GM23338 (cell line): ENCODE measurements at regions not wholly inside any gene's neighbourhood (a gene's known extent, or its start where the extent isn't known, plus 50 kb on each side); places are given as distances from the start of the nearest gene placed in this dataset.

Source experiments
- ATAC-seq: fragments of 200-7000 bp; cut with Tn5 transposase; 3 replicates; pipeline ENCODE4 v1.9.1; 2020
- DNase-seq: peaks from one replicate; pipeline ENCODE4 v3.0.0-alpha.2; 2015; ENCODE audit warnings: low spot score
- H2AFZ ChIP-seq: fragments of 200-600 bp; sonication (generic); 2 replicates; pipeline ENCODE4 v1.8.0; 2016; ENCODE audit warnings: antibody characterized with exemption, mild to moderate bottlenecking, moderate library complexity
- H3F3A ChIP-seq: fragments of 200-600 bp; sonication (generic); replicated peaks from 2 replicates; pipeline ENCODE4 v1.8.0; 2017; ENCODE audit warnings: antibody characterized with exemption, mixed run types, low read depth
- H3K27ac ChIP-seq: fragments of 200-600 bp; sonication (generic); 2 replicates; pipeline ENCODE4 v1.6.1; 2016; ENCODE audit warnings: low read depth
- H3K27me3 ChIP-seq: fragments of 200-600 bp; sonication (generic); 2 replicates; pipeline ENCODE4 v1.8.0; 2016; ENCODE audit warnings: mild to moderate bottlenecking, mixed run types, moderate library complexity; ENCODE audit not compliant: insufficient read depth
- H3K36me3 ChIP-seq: fragments of 200-600 bp; sonication (generic); 2 replicates; pipeline ENCODE4 v1.8.0; 2016; ENCODE audit warnings: mild to moderate bottlenecking; ENCODE audit not compliant: insufficient read depth
- H3K4me1 ChIP-seq: fragments of 200-600 bp; sonication (generic); 2 replicates; pipeline ENCODE4 v1.8.0; 2016; ENCODE audit warnings: mild to moderate bottlenecking, moderate library complexity; ENCODE audit not compliant: insufficient read depth
- H3K4me2 ChIP-seq: fragments of 200-600 bp; sonication (generic); 2 replicates; pipeline ENCODE4 v1.7.1; 2017; ENCODE audit warnings: mixed run types
- H3K4me3 ChIP-seq: fragments of 200-600 bp; sonication (generic); 2 replicates; pipeline ENCODE4 v1.6.1; 2016; ENCODE audit warnings: mixed run types
- H3K79me2 ChIP-seq: fragments of 200-600 bp; sonication (generic); replicated peaks from 2 replicates; pipeline ENCODE4 v1.8.0; 2017; ENCODE audit warnings: mild to moderate bottlenecking; ENCODE audit not compliant: insufficient read depth
- H3K9me2 ChIP-seq: fragments of 200-600 bp; sonication (generic); 2 replicates; pipeline ENCODE4 v1.8.0; 2017; ENCODE audit not compliant: insufficient read depth
- H4K20me1 ChIP-seq: fragments of 200-600 bp; sonication (generic); replicated peaks from 2 replicates; pipeline ENCODE4 v1.8.0; 2017; ENCODE audit warnings: mild to moderate bottlenecking; ENCODE audit not compliant: insufficient read depth
- H3K27ac Mint-ChIP-seq: 2 replicates; pipeline ENCODE4 v1.8.0; 2020; ENCODE audit warnings: inconsistent platforms, mild to moderate bottlenecking, moderate library complexity, mixed read lengths
- H3K27me3 Mint-ChIP-seq: 3 replicates; pipeline ENCODE4 v1.8.0; 2022; ENCODE audit warnings: low read depth, mild to moderate bottlenecking, moderate library complexity, mixed read lengths, inconsistent platforms; ENCODE audit not compliant: insufficient read depth, poor library complexity
- H3K36me3 Mint-ChIP-seq: 3 replicates; pipeline ENCODE4 v1.8.0; 2021; ENCODE audit warnings: low read depth, mild to moderate bottlenecking, inconsistent platforms, moderate library complexity, mixed read lengths
- H3K4me1 Mint-ChIP-seq: 3 replicates; pipeline ENCODE4 v1.8.0; 2020; ENCODE audit warnings: mild to moderate bottlenecking, inconsistent platforms, mixed read lengths
- H3K4me3 Mint-ChIP-seq: 3 replicates; pipeline ENCODE4 v1.8.0; 2021; ENCODE audit warnings: moderate library complexity, mild to moderate bottlenecking, inconsistent platforms, mixed read lengths
- H3K9me3 Mint-ChIP-seq: 3 replicates; pipeline ENCODE4 v1.8.0; 2020; ENCODE audit warnings: moderate library complexity, mild to moderate bottlenecking, inconsistent platforms, mixed read lengths
- CREB1 ChIP-seq: fragments of 250-450 bp; sonication (Bioruptor Pico); IDR thresholded peaks from 2 replicates; pipeline ENCODE4 v1.5.0; 2020; ENCODE audit warnings: low read depth, mild to moderate bottlenecking, moderate library complexity
- EZH2 ChIP-seq: fragments of 200-600 bp; sonication (generic); IDR thresholded peaks from one replicate; pipeline ENCODE4 v1.8.0; 2017; ENCODE audit warnings: antibody characterized with exemption, mild to moderate bottlenecking, low read depth; ENCODE audit not compliant: unreplicated experiment
- EZH2phosphoT487 ChIP-seq: fragments of 200-600 bp; sonication (generic); IDR thresholded peaks from one replicate; pipeline ENCODE4 v1.8.1; 2018; ENCODE audit warnings: antibody characterized with exemption; ENCODE audit not compliant: unreplicated experiment
- JUNB ChIP-seq: IDR thresholded peaks from one replicate; pipeline ENCODE4 v1.6.1; 2016; ENCODE audit warnings: antibody characterized with exemption; ENCODE audit not compliant: unreplicated experiment
- NANOG ChIP-seq: IDR thresholded peaks from 2 replicates; pipeline ENCODE4 v1.6.1; 2016; ENCODE audit warnings: antibody characterized with exemption, borderline replicate concordance
- POLR2AphosphoS5 ChIP-seq: IDR thresholded peaks from 2 replicates; pipeline ENCODE4 v1.6.1; 2016; ENCODE audit warnings: antibody characterized with exemption, low read depth
- STAT1 ChIP-seq: IDR thresholded peaks from one replicate; pipeline ENCODE4 v1.6.1; 2016; ENCODE audit warnings: antibody characterized with exemption; ENCODE audit not compliant: unreplicated experiment
- ZNF114 ChIP-seq: fragments of 250-450 bp; sonication (Bioruptor Pico); IDR thresholded peaks from 2 replicates; pipeline ENCODE4 v1.5.0; 2020; ENCODE audit warnings: mild to moderate bottlenecking, moderate library complexity
- ZNF331 ChIP-seq: fragments of 250-450 bp; sonication (Bioruptor Pico); IDR thresholded peaks from 2 replicates; pipeline ENCODE4 v1.5.0; 2020; ENCODE audit warnings: low read depth, mild to moderate bottlenecking, moderate library complexity
- TF ChIP-seq, protein P1 (sequence below): IDR thresholded peaks from 2 replicates; pipeline ENCODE4 v1.6.1; 2016; ENCODE audit warnings: antibody characterized with exemption
- TF ChIP-seq, protein P2 (sequence below): IDR thresholded peaks from one replicate; pipeline ENCODE4 v1.6.1; 2018; ENCODE audit warnings: antibody characterized with exemption; ENCODE audit not compliant: unreplicated experiment
- TF ChIP-seq, protein P3 (sequence below), 2 experiments: fragments of 200-600 bp in 1 of 2; sonication (generic) in 1 of 2; conservative IDR thresholded peaks; 2 replicates each; pipeline versions ENCODE4 v1.5.1 to v1.6.1; 2016 to 2017; ENCODE audit warnings: antibody characterized with exemption in 2 of 2, low read depth in 2 of 2, mild to moderate bottlenecking in 2 of 2, moderate library complexity in 1 of 2
- TF ChIP-seq, protein P4 (sequence below): fragments of 250-450 bp; sonication (Bioruptor Pico); IDR thresholded peaks from 2 replicates; pipeline ENCODE4 v1.5.0; 2020; ENCODE audit warnings: mild to moderate bottlenecking, moderate library complexity

DNA sequence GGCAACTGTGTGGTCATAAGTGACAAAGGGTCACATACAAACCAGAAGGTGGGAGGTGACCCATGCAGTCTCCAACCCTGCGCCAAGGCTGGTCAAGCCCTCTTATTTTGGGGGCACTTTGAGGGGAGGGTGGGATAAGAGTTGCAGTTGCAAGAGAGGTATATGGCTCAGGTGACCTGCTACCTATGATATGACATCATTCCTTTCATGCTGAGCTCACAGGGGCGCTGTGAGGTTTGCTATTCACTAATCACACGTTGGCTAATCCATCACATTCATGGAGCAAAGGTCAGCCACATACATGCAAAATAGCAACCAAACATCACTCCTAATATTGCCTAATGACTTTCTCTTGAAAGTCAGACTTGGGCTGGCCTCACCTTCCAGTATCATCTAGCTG, 72.0 kb upstream of the PAXBP1 start:
- Mint-ChIP-seq H3K27ac (no peak overlapping the region), H3K4me3 (no peak overlapping the region), H3K27me3 (peaks cover 2% of the 10 kb centered on the region), H3K4me1 (peaks cover 3% of the 10 kb centered on the region; the same call in 1 of the 3 replicates), H3K36me3 (no peaks in the 10 kb centered on the region), H3K9me3 (no peaks in the 10 kb centered on the region)
- no peak for ATAC-seq
- TF ChIP-seq, protein P1, sequence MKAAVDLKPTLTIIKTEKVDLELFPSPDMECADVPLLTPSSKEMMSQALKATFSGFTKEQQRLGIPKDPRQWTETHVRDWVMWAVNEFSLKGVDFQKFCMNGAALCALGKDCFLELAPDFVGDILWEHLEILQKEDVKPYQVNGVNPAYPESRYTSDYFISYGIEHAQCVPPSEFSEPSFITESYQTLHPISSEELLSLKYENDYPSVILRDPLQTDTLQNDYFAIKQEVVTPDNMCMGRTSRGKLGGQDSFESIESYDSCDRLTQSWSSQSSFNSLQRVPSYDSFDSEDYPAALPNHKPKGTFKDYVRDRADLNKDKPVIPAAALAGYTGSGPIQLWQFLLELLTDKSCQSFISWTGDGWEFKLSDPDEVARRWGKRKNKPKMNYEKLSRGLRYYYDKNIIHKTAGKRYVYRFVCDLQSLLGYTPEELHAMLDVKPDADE: no peak
- no peak for TF ChIP-seq POLR2AphosphoS5
- no peak for TF ChIP-seq EZH2
- TF ChIP-seq, protein P2, sequence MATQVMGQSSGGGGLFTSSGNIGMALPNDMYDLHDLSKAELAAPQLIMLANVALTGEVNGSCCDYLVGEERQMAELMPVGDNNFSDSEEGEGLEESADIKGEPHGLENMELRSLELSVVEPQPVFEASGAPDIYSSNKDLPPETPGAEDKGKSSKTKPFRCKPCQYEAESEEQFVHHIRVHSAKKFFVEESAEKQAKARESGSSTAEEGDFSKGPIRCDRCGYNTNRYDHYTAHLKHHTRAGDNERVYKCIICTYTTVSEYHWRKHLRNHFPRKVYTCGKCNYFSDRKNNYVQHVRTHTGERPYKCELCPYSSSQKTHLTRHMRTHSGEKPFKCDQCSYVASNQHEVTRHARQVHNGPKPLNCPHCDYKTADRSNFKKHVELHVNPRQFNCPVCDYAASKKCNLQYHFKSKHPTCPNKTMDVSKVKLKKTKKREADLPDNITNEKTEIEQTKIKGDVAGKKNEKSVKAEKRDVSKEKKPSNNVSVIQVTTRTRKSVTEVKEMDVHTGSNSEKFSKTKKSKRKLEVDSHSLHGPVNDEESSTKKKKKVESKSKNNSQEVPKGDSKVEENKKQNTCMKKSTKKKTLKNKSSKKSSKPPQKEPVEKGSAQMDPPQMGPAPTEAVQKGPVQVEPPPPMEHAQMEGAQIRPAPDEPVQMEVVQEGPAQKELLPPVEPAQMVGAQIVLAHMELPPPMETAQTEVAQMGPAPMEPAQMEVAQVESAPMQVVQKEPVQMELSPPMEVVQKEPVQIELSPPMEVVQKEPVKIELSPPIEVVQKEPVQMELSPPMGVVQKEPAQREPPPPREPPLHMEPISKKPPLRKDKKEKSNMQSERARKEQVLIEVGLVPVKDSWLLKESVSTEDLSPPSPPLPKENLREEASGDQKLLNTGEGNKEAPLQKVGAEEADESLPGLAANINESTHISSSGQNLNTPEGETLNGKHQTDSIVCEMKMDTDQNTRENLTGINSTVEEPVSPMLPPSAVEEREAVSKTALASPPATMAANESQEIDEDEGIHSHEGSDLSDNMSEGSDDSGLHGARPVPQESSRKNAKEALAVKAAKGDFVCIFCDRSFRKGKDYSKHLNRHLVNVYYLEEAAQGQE: no peak
- no peak for TF ChIP-seq CREB1
- no peak for TF ChIP-seq ZNF114
- no peak for TF ChIP-seq JUNB
- TF ChIP-seq EZH2phosphoT487: no peak
- TF ChIP-seq, protein P3, sequence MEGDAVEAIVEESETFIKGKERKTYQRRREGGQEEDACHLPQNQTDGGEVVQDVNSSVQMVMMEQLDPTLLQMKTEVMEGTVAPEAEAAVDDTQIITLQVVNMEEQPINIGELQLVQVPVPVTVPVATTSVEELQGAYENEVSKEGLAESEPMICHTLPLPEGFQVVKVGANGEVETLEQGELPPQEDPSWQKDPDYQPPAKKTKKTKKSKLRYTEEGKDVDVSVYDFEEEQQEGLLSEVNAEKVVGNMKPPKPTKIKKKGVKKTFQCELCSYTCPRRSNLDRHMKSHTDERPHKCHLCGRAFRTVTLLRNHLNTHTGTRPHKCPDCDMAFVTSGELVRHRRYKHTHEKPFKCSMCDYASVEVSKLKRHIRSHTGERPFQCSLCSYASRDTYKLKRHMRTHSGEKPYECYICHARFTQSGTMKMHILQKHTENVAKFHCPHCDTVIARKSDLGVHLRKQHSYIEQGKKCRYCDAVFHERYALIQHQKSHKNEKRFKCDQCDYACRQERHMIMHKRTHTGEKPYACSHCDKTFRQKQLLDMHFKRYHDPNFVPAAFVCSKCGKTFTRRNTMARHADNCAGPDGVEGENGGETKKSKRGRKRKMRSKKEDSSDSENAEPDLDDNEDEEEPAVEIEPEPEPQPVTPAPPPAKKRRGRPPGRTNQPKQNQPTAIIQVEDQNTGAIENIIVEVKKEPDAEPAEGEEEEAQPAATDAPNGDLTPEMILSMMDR (conservative IDR thresholded peaks at IDR 0.05; ENCODE audit: low read depth in 2 of 2): no peak
- TF ChIP-seq, protein P4, sequence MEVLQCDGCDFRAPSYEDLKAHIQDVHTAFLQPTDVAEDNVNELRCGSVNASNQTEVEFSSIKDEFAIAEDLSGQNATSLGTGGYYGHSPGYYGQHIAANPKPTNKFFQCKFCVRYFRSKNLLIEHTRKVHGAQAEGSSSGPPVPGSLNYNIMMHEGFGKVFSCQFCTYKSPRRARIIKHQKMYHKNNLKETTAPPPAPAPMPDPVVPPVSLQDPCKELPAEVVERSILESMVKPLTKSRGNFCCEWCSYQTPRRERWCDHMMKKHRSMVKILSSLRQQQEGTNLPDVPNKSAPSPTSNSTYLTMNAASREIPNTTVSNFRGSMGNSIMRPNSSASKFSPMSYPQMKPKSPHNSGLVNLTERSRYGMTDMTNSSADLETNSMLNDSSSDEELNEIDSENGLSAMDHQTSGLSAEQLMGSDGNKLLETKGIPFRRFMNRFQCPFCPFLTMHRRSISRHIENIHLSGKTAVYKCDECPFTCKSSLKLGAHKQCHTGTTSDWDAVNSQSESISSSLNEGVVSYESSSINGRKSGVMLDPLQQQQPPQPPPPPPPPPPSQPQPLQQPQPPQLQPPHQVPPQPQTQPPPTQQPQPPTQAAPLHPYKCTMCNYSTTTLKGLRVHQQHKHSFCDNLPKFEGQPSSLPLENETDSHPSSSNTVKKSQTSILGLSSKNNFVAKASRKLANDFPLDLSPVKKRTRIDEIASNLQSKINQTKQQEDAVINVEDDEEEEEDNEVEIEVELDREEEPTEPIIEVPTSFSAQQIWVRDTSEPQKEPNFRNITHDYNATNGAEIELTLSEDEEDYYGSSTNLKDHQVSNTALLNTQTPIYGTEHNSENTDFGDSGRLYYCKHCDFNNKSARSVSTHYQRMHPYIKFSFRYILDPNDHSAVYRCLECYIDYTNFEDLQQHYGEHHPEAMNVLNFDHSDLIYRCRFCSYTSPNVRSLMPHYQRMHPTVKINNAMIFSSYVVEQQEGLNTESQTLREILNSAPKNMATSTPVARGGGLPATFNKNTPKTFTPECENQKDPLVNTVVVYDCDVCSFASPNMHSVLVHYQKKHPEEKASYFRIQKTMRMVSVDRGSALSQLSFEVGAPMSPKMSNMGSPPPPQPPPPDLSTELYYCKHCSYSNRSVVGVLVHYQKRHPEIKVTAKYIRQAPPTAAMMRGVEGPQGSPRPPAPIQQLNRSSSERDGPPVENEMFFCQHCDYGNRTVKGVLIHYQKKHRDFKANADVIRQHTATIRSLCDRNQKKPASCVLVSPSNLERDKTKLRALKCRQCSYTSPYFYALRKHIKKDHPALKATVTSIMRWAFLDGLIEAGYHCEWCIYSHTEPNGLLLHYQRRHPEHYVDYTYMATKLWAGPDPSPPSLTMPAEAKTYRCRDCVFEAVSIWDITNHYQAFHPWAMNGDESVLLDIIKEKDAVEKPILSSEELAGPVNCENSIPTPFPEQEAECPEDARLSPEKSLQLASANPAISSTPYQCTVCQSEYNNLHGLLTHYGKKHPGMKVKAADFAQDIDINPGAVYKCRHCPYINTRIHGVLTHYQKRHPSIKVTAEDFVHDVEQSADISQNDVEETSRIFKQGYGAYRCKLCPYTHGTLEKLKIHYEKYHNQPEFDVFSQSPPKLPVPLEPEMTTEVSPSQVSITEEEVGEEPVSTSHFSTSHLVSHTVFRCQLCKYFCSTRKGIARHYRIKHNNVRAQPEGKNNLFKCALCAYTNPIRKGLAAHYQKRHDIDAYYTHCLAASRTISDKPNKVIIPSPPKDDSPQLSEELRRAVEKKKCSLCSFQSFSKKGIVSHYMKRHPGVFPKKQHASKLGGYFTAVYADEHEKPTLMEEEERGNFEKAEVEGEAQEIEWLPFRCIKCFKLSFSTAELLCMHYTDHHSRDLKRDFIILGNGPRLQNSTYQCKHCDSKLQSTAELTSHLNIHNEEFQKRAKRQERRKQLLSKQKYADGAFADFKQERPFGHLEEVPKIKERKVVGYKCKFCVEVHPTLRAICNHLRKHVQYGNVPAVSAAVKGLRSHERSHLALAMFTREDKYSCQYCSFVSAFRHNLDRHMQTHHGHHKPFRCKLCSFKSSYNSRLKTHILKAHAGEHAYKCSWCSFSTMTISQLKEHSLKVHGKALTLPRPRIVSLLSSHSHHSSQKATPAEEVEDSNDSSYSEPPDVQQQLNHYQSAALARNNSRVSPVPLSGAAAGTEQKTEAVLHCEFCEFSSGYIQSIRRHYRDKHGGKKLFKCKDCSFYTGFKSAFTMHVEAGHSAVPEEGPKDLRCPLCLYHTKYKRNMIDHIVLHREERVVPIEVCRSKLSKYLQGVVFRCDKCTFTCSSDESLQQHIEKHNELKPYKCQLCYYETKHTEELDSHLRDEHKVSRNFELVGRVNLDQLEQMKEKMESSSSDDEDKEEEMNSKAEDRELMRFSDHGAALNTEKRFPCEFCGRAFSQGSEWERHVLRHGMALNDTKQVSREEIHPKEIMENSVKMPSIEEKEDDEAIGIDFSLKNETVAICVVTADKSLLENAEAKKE (CRISPR knock-in tag): no peak
- no peak for TF ChIP-seq STAT1
- TF ChIP-seq NANOG: no peak
- TF ChIP-seq ZNF331 (CRISPR knock-in tag): no peak
- peaks cover 10% of the 10 kb centered on the region; the same call in 1 of the 2 replicates for H3K9me2 ChIP-seq
- no peaks in the 10 kb centered on the region for H4K20me1 ChIP-seq
- H3K4me3 ChIP-seq: no peak overlapping the region
- H3K27ac ChIP-seq: no peak overlapping the region
- no peaks in the 10 kb centered on the region for H3F3A ChIP-seq
- H3K36me3 ChIP-seq: no peaks in the 10 kb centered on the region
- H2AFZ ChIP-seq: no peak overlapping the region
- no peak for DNase-seq
- H3K27me3 ChIP-seq: no peaks in the 10 kb centered on the region
- no peaks in the 10 kb centered on the region for H3K79me2 ChIP-seq
- H3K4me2 ChIP-seq: no peak overlapping the region
- H3K4me1 ChIP-seq: peaks cover 3% of the 10 kb centered on the region; the same call in 1 of the 2 replicates
